T1000 (cell line): ENCODE measurements at regions not wholly inside any gene's neighbourhood (a gene's known extent, or its start where the extent isn't known, plus 50 kb on each side); places are given as distances from the start of the nearest gene placed in this dataset.

Experiments
- DNase-seq: peaks from one replicate; lab custom pipeline; 2025; ENCODE audit warnings: mixed read lengths; lab: John Stamatoyannopoulos, UW

DNA sequence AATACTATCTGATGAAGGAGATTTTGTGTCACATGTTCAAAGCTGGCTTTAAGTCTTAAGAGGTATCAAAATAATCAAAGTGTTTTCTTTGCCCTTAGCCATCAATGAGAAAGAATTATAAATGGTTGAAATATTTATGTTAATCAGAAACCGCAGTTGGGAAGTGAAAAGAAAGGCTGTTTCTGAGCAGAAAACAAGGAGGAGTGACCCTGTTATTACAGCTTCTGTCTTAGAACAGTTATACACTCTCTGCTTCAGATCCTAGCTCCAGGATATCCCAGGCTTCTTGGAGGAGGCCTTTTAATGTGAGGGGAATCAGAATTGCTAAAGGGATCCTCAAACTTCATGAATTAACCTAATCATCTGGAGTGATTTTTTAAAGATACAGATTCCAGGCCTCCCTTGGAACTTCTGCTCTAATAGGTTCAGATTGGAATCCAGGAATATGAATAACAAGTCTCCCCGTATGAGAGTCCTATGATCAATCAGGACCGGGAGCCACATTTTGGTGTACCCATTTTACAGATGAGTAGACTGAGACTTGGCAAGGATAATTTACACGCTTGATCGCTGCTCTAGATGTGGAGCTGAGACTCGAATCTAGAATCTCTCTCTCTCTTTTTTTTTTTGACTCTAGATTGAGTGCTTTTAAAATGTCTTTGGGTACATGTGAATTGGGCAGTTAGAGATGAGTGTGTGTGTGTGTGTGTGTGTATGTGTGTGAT lies 50.8 kb upstream of the JAG1 start:
- DNase-seq = no peak

DNA sequence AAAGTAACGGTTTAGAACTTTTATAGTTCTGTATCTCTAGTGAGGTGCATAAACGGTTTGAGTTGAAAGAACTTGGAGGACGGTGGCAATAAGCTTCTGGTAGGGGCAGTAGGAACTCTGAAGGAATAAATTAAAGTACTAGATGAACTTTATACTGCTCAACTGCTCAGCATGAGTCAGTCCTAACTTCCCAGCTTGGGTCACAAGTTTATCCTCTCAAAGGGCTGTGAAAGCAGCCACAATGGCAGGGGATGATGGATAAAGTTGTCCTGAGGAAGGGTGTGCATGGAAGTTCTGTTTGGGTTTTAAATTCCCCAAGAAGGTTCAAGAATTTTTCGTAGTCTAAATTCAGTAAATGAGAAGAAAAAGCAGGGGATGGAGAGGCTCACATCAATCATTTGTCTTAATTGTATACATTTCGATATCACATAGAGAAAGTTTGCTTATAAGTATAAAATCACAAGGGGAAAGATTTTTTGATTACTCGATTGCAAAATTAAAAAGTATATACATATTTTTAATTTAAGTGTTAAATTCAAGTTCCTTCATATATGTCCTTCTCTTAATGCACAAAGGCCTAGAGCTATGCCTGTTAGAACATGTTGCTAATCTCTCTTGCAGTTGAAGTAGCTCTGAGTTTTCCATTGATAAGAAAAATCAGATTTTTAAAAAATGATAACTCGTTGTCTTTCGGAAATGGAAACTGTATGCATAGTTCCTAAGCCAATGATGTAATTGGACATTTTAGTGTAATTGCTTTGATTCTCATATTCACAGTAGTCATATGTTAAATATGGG lies 55.3 kb upstream of the JAG1 start:
- DNase-seq = no peak

DNA sequence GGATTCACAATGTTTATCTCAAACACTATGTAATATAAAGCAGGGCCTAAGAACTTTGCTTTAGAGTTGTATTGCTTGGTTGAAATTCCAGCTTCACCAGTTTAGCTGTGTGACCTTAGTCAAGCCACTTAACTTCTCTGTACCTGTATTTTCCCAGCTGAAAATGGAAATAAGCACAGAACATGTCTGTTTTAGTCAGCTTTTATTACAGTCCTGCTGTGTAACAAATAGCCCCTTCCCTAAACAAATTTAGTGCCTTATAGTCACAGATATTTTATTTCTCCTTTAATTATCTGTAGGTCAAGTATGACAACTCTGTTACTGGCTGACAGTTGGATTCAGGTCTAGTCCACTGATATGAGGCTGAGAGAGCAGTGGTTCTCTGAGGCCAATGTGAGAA lies 56.0 kb upstream of the JAG1 start:
- DNase-seq = no peak

DNA sequence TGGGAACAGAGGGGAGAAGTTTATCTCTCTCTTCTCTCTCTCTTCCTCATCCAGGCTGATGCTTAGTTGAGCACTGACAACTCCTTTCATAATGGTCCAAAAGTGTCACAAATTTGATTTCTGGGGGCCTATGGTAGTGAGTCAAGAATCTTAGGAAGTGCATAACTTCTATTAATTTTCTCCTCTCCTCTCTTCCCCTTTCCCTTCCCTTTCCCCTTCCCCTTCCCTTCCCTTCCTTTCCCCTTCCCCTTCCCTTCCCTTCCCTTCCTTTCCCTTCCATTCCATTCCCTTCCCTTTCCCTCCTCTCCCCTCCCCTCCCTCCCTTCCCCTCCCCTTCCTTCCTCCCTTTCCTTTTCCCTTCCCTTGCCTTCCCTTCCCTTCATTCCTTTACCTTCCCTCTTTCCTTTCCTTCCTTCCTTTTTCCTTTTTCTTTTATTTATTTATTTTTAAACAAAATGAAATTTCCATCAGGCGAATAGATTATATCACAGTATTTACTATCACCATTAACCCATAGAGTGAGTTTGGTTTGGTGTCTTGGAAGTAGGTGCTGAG lies 56.9 kb upstream of the JAG1 start:
- DNase-seq = no peak

DNA sequence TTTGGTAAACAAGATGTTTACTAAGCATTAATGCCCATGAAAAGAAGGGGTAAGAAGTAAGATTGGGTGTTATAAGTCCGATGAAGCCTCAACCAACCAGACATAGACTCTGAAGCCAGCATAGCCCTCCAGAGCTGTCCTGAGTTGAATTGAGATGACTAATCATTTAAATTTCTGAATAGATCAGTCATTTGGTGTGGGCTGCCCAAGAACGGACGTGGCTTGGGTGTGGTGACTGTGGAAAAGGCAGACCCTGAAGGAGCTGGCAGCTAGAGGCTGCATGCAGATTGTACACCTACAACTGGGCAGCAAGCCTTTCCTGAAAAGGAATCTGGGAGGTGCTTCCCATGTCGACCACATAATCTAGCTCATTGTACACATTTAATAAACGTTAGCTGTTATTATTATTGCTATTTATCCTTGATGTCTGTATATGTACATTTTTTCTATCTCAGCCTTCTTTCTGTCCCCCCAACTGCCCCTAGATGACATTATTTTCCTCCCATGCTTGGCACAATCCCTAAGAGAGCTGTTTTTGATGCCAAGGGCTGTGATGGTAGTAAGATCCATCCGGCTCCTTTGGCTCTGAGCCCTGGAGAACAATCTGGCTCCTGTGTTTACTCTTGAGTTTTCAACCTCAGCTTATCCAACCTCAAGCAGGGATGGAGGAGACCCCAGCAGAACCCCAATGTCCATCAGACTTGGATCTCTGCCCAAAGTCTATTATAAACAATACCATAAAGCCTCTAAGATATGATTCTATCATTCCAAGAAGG lies 57.6 kb upstream of the JAG1 start:
- peak; percentile 16 for DNase-seq

DNA sequence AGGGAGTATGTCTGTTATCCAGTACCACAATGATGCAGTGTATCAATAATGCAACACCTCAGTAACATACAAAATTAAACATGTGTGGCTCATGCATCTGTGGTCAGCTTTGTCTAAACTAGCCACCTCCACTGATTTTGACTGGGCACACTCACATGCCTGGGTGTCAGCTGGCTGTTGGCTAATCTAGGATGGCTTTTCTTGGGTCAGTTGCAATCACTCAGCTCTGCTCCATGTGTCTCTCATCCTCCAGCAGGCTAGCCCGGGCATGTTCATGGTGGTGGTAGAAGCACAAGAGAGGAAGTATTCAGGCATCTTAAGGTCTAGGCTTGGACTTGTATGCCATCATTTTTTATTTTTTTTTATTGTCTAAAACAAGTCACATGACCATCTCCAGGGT lies 59.3 kb upstream of the JAG1 start:
- DNase-seq = no peak

DNA sequence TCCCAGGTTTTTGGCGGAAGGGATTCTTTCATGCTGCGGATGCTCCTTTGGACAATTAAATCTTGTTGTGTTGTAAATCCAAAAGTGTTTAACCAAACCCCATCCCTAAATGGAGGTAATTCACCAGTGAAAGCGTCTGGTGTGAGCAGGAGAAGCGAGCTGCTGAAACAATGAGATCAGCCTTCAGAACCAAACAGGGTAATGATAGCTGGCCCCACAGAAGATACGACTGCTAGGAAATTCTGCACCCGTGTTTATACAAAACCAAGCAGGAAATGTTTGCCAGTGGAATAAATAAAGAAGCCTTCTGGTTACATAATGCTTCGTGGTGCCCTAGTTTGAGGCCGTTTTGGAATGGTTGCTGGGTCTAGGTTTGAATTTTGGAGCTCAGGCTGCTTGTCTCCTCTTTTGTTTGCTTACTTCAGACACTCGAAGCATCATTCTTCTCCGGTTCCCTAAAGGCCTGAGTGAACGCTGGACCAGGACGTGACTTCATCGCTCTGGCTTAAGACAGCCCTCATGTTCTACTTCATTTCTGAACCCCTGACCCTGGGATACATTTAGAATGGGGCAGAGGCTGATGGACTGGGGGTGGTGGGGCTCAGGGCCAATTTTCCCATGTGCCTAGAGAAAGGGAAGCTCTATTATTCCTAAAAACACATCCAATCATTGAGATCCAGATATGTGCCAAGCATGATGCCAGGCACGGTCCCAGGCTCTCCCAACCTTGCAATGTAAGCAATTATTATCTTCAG lies 61.6 kb upstream of the JAG1 start:
- no peak for DNase-seq

DNA sequence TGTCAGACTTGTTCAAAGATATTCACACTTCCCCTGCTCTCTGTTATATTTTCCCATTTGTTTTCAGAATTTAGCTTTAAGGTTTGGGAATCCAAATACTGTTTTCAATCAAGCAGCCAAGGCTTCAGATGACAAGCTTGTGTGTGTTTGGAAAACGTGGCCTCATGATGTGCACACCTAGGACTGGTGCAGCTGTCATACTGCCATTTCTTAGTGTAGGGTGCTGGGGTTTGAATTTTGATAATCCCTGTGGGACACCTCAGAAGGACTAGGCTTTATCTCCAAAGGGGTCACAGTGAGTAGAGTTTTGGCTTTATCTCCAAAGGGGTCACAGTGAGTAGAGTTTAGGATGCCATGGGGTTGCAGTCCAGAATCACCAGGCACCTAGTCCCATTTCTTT lies 65.3 kb upstream of the JAG1 start:
- no peak for DNase-seq

DNA sequence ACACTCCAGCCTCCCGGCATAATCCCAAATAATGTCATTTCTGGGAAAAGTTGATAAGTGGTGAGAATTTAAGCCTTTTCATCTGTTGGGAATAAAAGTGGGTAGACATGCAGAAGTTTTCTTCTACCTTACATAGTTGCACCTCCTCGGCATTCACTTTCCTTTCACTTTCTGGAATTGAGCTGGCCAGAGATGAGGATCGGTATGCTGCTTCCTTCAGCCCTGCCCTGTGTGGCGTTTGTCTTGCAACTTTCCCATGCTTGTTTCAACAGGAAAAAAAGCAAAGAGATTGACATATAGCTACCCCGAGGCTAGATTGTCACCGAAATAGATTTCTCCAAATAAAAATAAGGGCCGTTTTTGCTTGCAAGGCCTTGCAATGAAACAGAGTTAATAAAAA lies 65.8 kb upstream of the JAG1 start:
- no peak for DNase-seq

DNA sequence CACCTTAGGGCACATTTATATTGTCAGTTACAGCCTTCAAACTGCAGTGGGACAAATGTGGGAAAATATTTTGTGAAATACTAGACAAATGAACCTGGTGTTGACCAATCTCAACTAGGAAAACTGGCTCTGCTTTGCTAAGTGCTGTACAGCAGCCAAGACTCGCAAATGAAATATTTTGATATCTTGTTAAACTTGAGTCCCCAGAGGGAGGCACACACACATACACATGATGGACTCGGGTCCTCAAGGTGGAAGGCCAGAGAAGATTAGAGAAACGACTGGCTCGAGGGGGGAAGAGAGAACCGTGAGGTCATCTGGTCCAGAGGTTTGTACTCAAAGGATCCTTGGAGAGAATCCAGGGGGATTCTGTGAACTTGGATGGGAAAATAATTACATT lies 67.3 kb upstream of the JAG1 start:
- no peak for DNase-seq

DNA sequence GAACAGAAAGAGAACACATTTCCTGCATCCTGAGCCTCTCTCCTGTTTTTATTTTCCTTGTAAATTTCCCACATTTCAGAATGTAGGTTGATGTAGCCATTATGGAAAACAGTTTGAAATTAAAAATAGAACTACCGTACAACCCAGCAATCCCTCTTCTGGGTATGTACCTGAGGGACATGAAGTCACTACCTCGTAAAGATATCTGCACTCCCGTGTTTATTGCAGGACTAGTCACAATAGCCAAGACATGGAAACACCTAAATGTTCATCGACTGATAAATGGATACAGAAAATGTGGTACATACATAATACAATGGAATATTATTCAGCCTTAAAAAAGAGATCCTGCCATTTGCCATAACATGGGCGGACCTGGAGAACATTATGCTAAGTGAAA lies 72.0 kb upstream of the JAG1 start:
- DNase-seq = no peak

DNA sequence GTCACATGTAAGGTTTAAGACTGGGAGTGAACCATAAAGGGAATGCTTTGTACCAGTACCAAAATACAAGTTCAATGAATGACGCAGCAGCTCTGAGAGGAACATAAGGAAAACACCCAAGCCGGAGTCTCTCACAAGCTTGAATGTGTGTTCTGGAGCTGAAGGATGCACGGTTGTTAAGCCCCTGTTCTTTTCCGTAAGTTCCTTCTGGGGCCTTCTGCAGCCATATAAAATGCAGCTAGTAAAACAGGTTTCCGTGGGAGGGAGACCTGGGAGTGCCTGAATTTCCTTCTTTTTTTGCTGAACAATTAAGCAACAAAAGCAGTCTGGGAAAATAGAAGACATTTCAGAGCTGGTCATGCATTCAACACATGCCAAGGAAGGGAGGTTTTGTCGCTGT lies 73.2 kb upstream of the JAG1 start:
- no peak for DNase-seq

DNA sequence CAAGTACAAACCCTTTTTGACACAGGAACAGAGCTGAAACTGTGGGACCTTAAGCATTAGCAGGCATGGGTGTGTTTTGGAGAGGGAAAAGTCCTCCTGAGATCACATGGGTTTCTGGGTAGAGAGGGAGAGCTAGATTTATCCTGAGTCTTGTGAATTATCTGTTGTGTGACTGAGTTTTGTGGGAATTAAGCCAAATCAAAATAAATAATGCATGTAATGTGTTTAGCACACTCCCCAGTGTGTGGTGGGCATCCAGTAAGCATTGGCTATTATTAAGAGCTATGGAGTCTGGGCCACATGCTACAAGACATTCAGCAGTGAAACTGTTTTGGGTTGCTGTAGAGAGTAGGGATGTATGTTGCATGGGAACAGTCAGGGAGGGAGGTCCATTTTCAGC lies 75.3 kb upstream of the JAG1 start:
- DNase-seq = no peak

DNA sequence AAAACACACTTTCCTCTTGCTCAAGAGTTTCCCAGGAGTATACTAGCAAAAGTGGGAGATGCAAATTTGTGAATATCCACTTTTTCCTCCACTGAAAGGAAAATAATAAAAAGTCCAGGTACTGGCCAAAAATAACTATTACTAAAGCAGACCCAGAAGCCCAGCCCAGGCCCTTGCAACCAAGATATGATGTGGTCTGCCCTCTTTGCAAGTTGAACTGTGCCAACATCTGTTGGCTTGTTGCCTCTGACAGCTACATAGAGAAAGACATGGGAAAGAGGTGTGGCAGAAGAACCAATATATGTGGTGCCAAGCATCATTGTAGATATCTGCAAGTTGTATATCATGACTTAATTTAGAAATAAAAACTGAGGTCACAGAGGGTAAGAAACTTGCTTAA lies 78.4 kb upstream of the JAG1 start:
- DNase-seq = no peak

DNA sequence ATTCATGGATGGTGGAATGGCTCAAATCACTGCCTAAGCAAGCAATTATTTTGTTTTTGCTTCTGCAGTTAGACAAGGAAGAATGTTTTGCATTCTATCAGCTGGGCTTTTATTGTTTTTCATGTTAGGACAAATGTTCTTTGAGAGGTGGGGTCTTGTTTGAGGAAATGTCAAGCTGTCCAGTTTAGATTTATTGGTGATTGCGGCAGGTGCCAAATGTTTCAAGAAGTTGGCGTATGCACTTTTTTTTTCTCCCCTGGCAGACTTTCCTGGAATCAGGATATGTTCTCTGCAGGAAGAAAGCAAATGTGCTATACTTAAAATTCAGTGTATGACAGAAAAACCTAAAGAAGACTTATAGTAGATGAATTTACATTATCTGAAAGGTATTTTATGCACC lies 81.0 kb upstream of the JAG1 start:
- no peak for DNase-seq

DNA sequence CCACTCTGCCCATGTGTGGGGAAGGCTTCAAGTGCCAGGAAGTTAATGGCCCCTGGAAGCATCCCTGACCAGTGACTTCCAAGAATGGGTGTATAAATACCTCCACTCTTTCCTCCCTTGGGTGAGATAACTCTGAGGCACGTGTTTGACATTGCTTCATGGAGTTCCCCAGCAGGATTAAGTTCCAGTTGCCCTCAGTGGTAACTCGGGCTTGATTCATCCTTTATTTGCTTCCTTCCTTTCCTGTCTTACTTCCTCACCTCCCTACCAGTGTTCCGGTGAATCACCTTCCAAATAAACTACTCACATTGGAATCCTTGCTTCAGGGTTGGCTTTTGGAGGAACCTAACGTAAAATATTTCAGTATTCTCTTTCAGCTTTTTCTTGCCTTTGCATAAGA lies 84.6 kb upstream of the JAG1 start:
- no peak for DNase-seq

DNA sequence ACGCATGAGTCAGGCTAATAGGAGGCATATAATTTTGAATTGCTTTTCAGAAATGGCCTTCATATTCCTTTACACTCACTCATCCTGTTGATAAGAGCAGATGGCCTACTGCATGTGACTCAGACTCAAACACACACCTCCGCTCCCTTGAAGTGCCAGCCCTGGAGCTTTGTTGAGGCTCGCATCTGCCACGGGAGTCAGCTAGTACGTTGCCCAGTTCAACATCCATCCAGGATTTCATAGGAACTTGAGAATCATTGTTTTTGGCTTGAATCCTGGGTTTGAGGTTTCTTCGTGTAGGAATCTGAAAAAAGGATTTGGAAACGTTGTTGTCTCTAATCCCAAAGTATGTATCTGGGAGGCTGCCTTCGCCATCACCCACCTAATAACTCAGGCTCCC lies 87.4 kb upstream of the JAG1 start:
- peak; percentile 7 for DNase-seq

DNA sequence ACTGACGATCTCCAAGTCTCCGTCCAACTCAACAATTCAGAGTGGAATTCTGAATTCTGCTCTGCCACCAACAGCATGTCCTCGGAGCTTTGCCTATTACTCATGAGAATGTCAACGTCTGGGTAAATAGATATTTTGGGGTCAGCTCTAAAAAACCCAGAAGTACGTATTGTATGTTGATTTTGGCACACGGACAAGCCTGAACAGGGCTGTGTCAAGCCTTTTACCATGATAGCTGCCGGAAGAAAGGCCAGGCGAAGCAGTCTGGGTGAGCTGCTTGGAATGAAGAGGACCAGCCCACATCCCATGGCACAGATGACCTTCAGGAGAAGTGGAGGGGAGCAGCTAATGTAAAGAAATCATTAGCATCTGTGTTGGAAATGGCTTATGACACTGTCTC lies 88.0 kb upstream of the JAG1 start:
- no peak for DNase-seq

DNA sequence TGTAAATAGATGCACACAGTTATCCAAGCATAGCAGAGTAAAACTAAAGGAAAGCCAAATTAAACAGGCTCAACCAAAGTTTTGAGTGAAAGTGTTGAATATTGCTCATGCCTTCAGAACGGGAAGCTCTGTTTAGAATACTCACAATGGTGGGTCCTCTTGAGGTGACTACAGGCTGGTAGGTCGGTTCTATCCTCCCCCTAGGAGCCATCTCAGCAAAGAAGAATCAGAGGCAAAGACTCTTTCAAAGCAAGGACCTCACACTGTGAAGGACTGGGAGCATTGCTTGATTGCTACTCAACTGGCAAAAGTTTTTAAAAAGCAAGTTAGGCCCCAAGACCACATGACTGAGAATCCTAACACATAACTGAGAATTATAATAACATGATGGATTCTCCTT lies 88.4 kb upstream of the JAG1 start:
- no peak for DNase-seq

DNA sequence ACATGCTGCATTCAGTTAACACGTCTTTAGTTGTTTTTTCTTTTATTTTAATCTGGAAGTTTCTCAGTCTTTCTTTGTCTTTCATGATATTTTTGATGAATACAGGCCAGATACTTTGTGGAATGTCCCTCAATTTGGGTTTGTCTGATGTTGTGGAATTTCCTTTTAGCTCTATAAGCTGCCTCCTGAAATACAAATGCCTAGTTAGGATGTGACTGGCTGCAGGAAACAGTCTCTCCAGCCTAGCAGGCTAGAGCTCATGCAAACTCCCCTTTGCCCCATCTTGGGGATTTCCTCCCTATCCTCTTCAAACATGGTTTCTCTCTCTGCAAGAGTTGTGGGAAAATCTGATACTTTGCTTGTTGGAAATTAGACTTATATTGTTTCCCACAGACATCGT lies 89.3 kb upstream of the JAG1 start:
- DNase-seq = no peak

DNA sequence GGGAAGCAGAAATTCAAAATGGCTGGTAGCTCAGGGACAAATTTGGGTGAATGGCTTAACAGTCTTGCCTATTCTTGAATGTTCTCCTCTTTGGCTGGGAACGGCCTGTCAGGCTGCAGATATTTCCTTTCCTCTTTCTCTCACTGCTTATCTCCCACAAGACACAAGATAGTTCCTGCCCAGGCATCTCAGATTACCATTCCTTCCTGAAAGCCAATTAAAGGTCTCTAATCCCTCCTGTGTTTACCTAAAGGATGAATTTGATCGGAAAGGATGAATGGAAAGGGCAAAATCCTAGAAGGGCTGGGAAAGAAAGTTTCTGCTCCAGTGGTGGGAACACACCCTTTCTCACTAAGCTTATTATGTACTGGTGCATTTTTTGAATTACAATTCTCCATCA lies 95.9 kb upstream of the JAG1 start:
- DNase-seq = no peak

DNA sequence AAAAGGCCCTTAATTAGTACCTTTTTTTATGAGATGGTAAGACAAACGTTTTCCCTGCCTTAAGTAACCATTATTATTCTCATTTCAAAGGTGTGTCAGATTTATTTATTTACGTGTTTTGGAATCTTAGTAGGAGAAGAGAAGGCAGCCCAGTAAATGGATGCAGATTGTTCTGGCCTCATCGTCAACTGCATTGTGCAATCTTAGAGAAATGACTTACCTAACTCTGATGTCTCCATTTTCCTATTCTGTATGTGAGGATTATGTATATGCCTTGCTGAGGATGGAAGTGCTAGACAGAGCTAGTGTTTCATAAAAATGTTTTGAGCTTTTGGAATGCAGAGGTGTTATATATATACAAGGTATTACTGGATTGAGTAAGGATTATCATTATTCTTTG lies 97.0 kb upstream of the JAG1 start:
- DNase-seq = no peak
